ENCODE measurements at regions not wholly inside any gene's neighbourhood (a gene's known extent, or its start where the extent isn't known, plus 50 kb on each side); places are given as distances from the start of the nearest gene placed in this dataset.

DNA sequence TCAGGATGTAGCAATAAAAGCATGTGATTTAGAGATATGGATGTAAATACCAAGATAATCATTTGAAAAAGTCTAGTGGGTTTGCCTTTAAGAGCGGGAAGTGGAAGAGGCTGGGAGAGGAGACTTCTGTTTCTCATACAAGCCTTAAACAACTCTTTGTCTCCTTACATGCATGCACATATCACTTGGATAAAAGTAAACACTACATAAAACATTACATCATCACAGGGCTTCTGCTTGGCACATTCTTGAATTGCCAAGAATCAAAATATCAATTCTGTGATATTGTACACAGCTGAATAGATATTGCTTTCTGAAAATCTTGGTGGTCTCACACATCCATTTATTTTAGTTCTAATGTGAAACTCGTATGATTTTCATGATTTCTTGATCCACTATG, 57.6 kb downstream of the FOXD1 start:
- Mint-ChIP-seq H3K4me1 (peaks cover 0 to 4% of the 10 kb centered on the region in 2 experiments; a peak in 3 of 4 replicates), H3K27me3 (ENCODE audit: low read depth) (peaks cover 8% of the 10 kb centered on the region), H3K36me3 (ENCODE audit: insufficient read depth in 1 of 3, low read depth in 3 of 3) (no peaks in the 10 kb centered on the region), H3K9me3 (no peaks in the 10 kb centered on the region), H3K4me3 (no peak overlapping the region), H3K27ac (no peak overlapping the region)
- H4K20me1 ChIP-seq (ENCODE audit: control insufficient read depth, insufficient read depth, insufficient read length), result no peaks in the 10 kb centered on the region
- H4K8ac ChIP-seq (replicated peaks; ENCODE audit: insufficient read length, low read depth, low read length), result no peak overlapping the region
- no peak for DNase-seq
- H3K4me2 ChIP-seq (ENCODE audit: insufficient read depth, insufficient read length, low read length), result no peak overlapping the region
- H3K56ac ChIP-seq (ENCODE audit: insufficient read length, low read depth, low read length), result no peak overlapping the region
- no peaks in the 10 kb centered on the region for H3K27me3 ChIP-seq (ENCODE audit: insufficient read depth, low read length)
- H3K4ac ChIP-seq (ENCODE audit: low read depth, low read length), result no peak overlapping the region
- no peaks in the 10 kb centered on the region for H3K4me1 ChIP-seq (ENCODE audit: insufficient read depth, low read length)
- H3T11ph ChIP-seq (ENCODE audit: low read length), result no peak overlapping the region
- no peak overlapping the region for H3K23ac ChIP-seq (ENCODE audit: insufficient read length, low read depth, low read length)
- H2AK5ac ChIP-seq (ENCODE audit: insufficient read length, low read length), result no peak overlapping the region
- H2BK5ac ChIP-seq (ENCODE audit: insufficient read length, low read length), result no peak overlapping the region
- no peaks in the 10 kb centered on the region for H3K23me2 ChIP-seq (ENCODE audit: insufficient read length, low read depth, low read length, poor library complexity, severe bottlenecking)
- H2BK120ac ChIP-seq (ENCODE audit: low read depth, low read length, poor library complexity, severe bottlenecking), result no peak overlapping the region
- no peaks in the 10 kb centered on the region for H3K79me2 ChIP-seq (ENCODE audit: insufficient read depth, low read length)
- no peak overlapping the region for H2AFZ ChIP-seq (ENCODE audit: low read length)
- TF ChIP-seq, protein P1, sequence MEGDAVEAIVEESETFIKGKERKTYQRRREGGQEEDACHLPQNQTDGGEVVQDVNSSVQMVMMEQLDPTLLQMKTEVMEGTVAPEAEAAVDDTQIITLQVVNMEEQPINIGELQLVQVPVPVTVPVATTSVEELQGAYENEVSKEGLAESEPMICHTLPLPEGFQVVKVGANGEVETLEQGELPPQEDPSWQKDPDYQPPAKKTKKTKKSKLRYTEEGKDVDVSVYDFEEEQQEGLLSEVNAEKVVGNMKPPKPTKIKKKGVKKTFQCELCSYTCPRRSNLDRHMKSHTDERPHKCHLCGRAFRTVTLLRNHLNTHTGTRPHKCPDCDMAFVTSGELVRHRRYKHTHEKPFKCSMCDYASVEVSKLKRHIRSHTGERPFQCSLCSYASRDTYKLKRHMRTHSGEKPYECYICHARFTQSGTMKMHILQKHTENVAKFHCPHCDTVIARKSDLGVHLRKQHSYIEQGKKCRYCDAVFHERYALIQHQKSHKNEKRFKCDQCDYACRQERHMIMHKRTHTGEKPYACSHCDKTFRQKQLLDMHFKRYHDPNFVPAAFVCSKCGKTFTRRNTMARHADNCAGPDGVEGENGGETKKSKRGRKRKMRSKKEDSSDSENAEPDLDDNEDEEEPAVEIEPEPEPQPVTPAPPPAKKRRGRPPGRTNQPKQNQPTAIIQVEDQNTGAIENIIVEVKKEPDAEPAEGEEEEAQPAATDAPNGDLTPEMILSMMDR (conservative IDR thresholded peaks at IDR 0.05), result no peak
- H3K18ac ChIP-seq (ENCODE audit: insufficient read length, low read depth, low read length), result no peak overlapping the region
- no peaks in the 10 kb centered on the region for H3K9me3 ChIP-seq (ENCODE audit: control insufficient read depth, low read depth, low read length)
- no peak overlapping the region for H3K14ac ChIP-seq (ENCODE audit: insufficient read depth, low read length)
- H4K91ac ChIP-seq (ENCODE audit: insufficient read length, low read depth, low read length), result no peak overlapping the region
- no peak overlapping the region for H2BK15ac ChIP-seq (ENCODE audit: low read depth, low read length)
- no peak overlapping the region for H3K27ac ChIP-seq (ENCODE audit: insufficient read length, low read depth, low read length)
- no CpG with 5 or more reads among the region's 2 CpGs for WGBS (ENCODE audit: extremely low coverage, insufficient read length, low lambda C conversion rate)
- H2BK12ac ChIP-seq (ENCODE audit: insufficient read length, low read depth, low read length), result no peak overlapping the region
- no peaks in the 10 kb centered on the region for H3K79me1 ChIP-seq (ENCODE audit: insufficient read depth, low read depth, low read length, poor library complexity, severe bottlenecking)
- no peak overlapping the region for H4K5ac ChIP-seq (ENCODE audit: insufficient read length, low read depth, low read length)
- H3K9ac ChIP-seq (ENCODE audit: extremely low read depth, insufficient read length, low read length), result no peak overlapping the region
- no peak overlapping the region for H2BK20ac ChIP-seq (ENCODE audit: low read depth, low read length, poor library complexity, severe bottlenecking)

All from H9 (cell line).